Erythroblast (primary cell): ENCODE measurements at regions not wholly inside any gene's neighbourhood (a gene's known extent, or its start where the extent isn't known, plus 50 kb on each side); places are given as distances from the start of the nearest gene placed in this dataset.

Experiments used
- GATA1 ChIP-seq: IDR thresholded peaks from 2 replicates; pipeline ENCODE4 v1.6.1; 2011; ENCODE audit warnings: low read depth, mild to moderate bottlenecking, control low read depth, low read length, moderate library complexity
- POLR2A ChIP-seq: IDR thresholded peaks from 2 replicates; pipeline ENCODE4 v1.6.1; 2011; ENCODE audit warnings: mild to moderate bottlenecking, low read length

- TF ChIP-seq POLR2A (no peak), GATA1 (no peak)
Measured at GRCh38 chr1:232280910-232281309, 349.0 kb downstream of the SIPA1L2 start.
